GM21447 (cell line): ENCODE measurements at regions not wholly inside any gene's neighbourhood (a gene's known extent, or its start where the extent isn't known, plus 50 kb on each side); places are given as distances from the start of the nearest gene placed in this dataset.
"Not testable (repeated sequence)": the region's sequence is repeated elsewhere in the genome, so short reads cannot be mapped to it uniquely, and the experiment has no call there.

Experiments used
- ATAC-seq: cut with Tn5 transposase; IDR thresholded peaks from one replicate; pipeline ENCODE4 v1.9.1; 2021; ENCODE audit not compliant: unreplicated experiment

GRCh38 chr11:43194459-43194858 lies 117.3 kb upstream of the API5 start:
- ATAC-seq, result not testable (repeated sequence)

GRCh38 chr11:43197379-43197778 lies 114.4 kb upstream of the API5 start:
- ATAC-seq, result no peak

GRCh38 chr11:43200031-43200430 lies 111.8 kb upstream of the API5 start:
- no peak for ATAC-seq

- ATAC-seq, result no peak
Measured at GRCh38 chr11:43212279-43212678, 99.5 kb upstream of the API5 start.

GRCh38 chr11:43214471-43214870 lies 97.3 kb upstream of the API5 start:
- no peak for ATAC-seq

GRCh38 chr11:43217849-43218248 lies 93.9 kb upstream of the API5 start:
- no peak for ATAC-seq

- no peak for ATAC-seq
Measured at GRCh38 chr11:43222215-43222614, 89.6 kb upstream of the API5 start.

GRCh38 chr11:43223026-43223425 lies 88.8 kb upstream of the API5 start:
- ATAC-seq, result no peak

- no peak for ATAC-seq
Measured at GRCh38 chr11:43234881-43235280, 76.9 kb upstream of the API5 start.

- no peak for ATAC-seq
Measured at GRCh38 chr11:43238341-43238740, 73.5 kb upstream of the API5 start.

GRCh38 chr11:43239791-43240190 lies 72.0 kb upstream of the API5 start:
- ATAC-seq, result no peak

GRCh38 chr11:43242401-43242800 lies 69.4 kb upstream of the API5 start:
- no peak for ATAC-seq

- ATAC-seq, result no peak
Measured at GRCh38 chr11:43243927-43244326, 67.9 kb upstream of the API5 start.

- ATAC-seq, result no peak
Measured at GRCh38 chr11:43245466-43245865, 66.3 kb upstream of the API5 start.

- ATAC-seq, result no peak
Measured at GRCh38 chr11:43250309-43250708, 61.5 kb upstream of the API5 start.

GRCh38 chr11:43261775-43262174 lies 50.0 kb upstream of the API5 start:
- ATAC-seq, result no peak
